ENCODE measurements at regions not wholly inside any gene's neighbourhood (a gene's known extent, or its start where the extent isn't known, plus 50 kb on each side); places are given as distances from the start of the nearest gene placed in this dataset.

GRCh38 chr18:27713037-27713737 is 463.7 kb downstream of the CDH2 start:
- TF ChIP-seq POLR2A (IDR thresholded peaks at IDR 0.05) = no peak
- TF ChIP-seq, protein P1, sequence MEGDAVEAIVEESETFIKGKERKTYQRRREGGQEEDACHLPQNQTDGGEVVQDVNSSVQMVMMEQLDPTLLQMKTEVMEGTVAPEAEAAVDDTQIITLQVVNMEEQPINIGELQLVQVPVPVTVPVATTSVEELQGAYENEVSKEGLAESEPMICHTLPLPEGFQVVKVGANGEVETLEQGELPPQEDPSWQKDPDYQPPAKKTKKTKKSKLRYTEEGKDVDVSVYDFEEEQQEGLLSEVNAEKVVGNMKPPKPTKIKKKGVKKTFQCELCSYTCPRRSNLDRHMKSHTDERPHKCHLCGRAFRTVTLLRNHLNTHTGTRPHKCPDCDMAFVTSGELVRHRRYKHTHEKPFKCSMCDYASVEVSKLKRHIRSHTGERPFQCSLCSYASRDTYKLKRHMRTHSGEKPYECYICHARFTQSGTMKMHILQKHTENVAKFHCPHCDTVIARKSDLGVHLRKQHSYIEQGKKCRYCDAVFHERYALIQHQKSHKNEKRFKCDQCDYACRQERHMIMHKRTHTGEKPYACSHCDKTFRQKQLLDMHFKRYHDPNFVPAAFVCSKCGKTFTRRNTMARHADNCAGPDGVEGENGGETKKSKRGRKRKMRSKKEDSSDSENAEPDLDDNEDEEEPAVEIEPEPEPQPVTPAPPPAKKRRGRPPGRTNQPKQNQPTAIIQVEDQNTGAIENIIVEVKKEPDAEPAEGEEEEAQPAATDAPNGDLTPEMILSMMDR (IDR thresholded peaks at IDR 0.05) = no peak

Measured in lower leg skin (tissue), 3 donors.